WTC11 (cell line): ENCODE measurements at regions not wholly inside any gene's neighbourhood (a gene's known extent, or its start where the extent isn't known, plus 50 kb on each side); places are given as distances from the start of the nearest gene placed in this dataset.

ENCODE experiments used
- CBFB ChIP-seq: sonication (generic); formaldehyde crosslinking; IDR thresholded peaks from 2 replicates; pipeline ENCODE4 v1.8.1; 2022; ENCODE audit warnings: mild to moderate bottlenecking, low read depth, missing genetic modification reagents
- CREB1 ChIP-seq: sonication (generic); formaldehyde crosslinking; IDR thresholded peaks from 2 replicates; pipeline ENCODE4 v1.8.0; 2023; ENCODE audit warnings: mild to moderate bottlenecking, missing genetic modification reagents
- CTCF ChIP-seq: fragments of 200-600 bp; IDR thresholded peaks from 2 replicates; pipeline ENCODE4 v1.8.0; 2022; ENCODE audit warnings: antibody characterized with exemption
- TEAD1 ChIP-seq: sonication (generic); formaldehyde crosslinking; IDR thresholded peaks from 2 replicates; pipeline ENCODE4 v1.8.0; 2022; ENCODE audit warnings: mild to moderate bottlenecking, missing genetic modification reagents
- TF ChIP-seq, protein P1 (sequence below): sonication (generic); formaldehyde crosslinking; IDR thresholded peaks from 2 replicates; pipeline ENCODE4 v1.8.1; 2022; ENCODE audit warnings: mild to moderate bottlenecking, moderate library complexity, missing genetic modification reagents

- TF ChIP-seq CTCF, result no peak
- TF ChIP-seq TEAD1 (CRISPR knock-in tag), result no peak
- TF ChIP-seq, protein P1, sequence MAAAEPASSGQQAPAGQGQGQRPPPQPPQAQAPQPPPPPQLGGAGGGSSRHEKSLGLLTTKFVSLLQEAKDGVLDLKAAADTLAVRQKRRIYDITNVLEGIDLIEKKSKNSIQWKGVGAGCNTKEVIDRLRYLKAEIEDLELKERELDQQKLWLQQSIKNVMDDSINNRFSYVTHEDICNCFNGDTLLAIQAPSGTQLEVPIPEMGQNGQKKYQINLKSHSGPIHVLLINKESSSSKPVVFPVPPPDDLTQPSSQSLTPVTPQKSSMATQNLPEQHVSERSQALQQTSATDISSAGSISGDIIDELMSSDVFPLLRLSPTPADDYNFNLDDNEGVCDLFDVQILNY (CRISPR knock-in tag), result no peak
- TF ChIP-seq CREB1, result no peak
- no peak for TF ChIP-seq CBFB (CRISPR knock-in tag)
These were observed 473.0 kb downstream of the PLK2 start for GRCh38 chr5:57986761-57987341.
